WTC11 (cell line): ENCODE measurements at regions not wholly inside any gene's neighbourhood (a gene's known extent, or its start where the extent isn't known, plus 50 kb on each side); places are given as distances from the start of the nearest gene placed in this dataset.

Experiments
- CREM ChIP-seq: sonication (generic); formaldehyde crosslinking; IDR thresholded peaks from 2 replicates; pipeline ENCODE4 v1.8.1; 2022; ENCODE audit warnings: mild to moderate bottlenecking, missing genetic modification reagents, moderate library complexity
- ESRRA ChIP-seq: sonication (generic); formaldehyde crosslinking; IDR thresholded peaks from 2 replicates; pipeline ENCODE4 v1.8.1; 2022; ENCODE audit warnings: mild to moderate bottlenecking, missing genetic modification reagents, borderline replicate concordance
- ETV6 ChIP-seq: sonication (generic); formaldehyde crosslinking; IDR thresholded peaks from 2 replicates; pipeline ENCODE4 v1.8.1; 2022; ENCODE audit warnings: mild to moderate bottlenecking, missing genetic modification reagents
- SP1 ChIP-seq: sonication (generic); formaldehyde crosslinking; conservative IDR thresholded peaks from 2 replicates; pipeline ENCODE4 v1.8.1; 2022; ENCODE audit warnings: missing genetic modification reagents
- ZNF317 ChIP-seq: sonication (generic); formaldehyde crosslinking; IDR thresholded peaks from 2 replicates; pipeline ENCODE4 v1.8.1; 2023; ENCODE audit warnings: low read depth, mild to moderate bottlenecking, moderate library complexity, missing genetic modification reagents, borderline replicate concordance
- TF ChIP-seq, protein P1 (sequence below): fragments of 200-600 bp; IDR thresholded peaks from 2 replicates; pipeline ENCODE4 v1.8.0; 2022; ENCODE audit warnings: antibody characterized with exemption
- TF ChIP-seq, protein P2 (sequence below): sonication (generic); formaldehyde crosslinking; IDR thresholded peaks from 2 replicates; pipeline ENCODE4 v1.8.0; 2022; ENCODE audit warnings: mild to moderate bottlenecking, missing genetic modification reagents
- TF ChIP-seq, protein P3 (sequence below): sonication (generic); formaldehyde crosslinking; IDR thresholded peaks from 2 replicates; pipeline ENCODE4 v1.8.0; 2022; ENCODE audit warnings: mild to moderate bottlenecking, missing genetic modification reagents
- TF ChIP-seq, protein P4 (sequence below): sonication (generic); formaldehyde crosslinking; IDR thresholded peaks from 2 replicates; pipeline ENCODE4 v1.8.1; 2022; ENCODE audit warnings: low read depth, missing genetic modification reagents, borderline replicate concordance

DNA sequence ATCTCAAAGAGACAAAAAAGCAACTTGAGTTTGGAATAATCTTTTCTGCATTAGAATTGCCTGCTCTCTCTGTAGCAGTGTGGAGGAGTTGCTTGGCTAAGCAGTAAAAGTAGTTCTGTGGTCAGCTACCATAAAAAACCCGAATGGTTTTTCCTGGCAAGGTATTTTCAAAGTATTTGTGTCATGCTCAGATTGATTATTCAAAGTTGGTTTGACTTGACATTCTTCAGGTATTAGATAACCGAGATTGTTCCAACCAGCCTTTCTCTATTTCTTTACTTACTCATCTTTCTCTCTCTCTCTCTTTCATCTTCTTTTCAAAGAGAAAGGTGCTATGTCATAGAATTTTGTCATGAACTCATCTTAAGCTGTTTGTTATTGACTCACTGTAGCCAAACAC lies 404.9 kb downstream of the CPS1 start:
- TF ChIP-seq, protein P1, sequence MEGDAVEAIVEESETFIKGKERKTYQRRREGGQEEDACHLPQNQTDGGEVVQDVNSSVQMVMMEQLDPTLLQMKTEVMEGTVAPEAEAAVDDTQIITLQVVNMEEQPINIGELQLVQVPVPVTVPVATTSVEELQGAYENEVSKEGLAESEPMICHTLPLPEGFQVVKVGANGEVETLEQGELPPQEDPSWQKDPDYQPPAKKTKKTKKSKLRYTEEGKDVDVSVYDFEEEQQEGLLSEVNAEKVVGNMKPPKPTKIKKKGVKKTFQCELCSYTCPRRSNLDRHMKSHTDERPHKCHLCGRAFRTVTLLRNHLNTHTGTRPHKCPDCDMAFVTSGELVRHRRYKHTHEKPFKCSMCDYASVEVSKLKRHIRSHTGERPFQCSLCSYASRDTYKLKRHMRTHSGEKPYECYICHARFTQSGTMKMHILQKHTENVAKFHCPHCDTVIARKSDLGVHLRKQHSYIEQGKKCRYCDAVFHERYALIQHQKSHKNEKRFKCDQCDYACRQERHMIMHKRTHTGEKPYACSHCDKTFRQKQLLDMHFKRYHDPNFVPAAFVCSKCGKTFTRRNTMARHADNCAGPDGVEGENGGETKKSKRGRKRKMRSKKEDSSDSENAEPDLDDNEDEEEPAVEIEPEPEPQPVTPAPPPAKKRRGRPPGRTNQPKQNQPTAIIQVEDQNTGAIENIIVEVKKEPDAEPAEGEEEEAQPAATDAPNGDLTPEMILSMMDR, result no peak
- TF ChIP-seq ESRRA (CRISPR knock-in tag) (no peak), ZNF317 (CRISPR knock-in tag) (no peak), CREM (no peak), ETV6 (CRISPR knock-in tag) (no peak), SP1 (CRISPR knock-in tag) (no peak)
- TF ChIP-seq, protein P2, sequence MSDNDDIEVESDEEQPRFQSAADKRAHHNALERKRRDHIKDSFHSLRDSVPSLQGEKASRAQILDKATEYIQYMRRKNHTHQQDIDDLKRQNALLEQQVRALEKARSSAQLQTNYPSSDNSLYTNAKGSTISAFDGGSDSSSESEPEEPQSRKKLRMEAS (CRISPR knock-in tag), result no peak
- TF ChIP-seq, protein P3, sequence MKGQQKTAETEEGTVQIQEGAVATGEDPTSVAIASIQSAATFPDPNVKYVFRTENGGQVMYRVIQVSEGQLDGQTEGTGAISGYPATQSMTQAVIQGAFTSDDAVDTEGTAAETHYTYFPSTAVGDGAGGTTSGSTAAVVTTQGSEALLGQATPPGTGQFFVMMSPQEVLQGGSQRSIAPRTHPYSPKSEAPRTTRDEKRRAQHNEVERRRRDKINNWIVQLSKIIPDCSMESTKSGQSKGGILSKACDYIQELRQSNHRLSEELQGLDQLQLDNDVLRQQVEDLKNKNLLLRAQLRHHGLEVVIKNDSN, result no peak
- TF ChIP-seq, protein P4, sequence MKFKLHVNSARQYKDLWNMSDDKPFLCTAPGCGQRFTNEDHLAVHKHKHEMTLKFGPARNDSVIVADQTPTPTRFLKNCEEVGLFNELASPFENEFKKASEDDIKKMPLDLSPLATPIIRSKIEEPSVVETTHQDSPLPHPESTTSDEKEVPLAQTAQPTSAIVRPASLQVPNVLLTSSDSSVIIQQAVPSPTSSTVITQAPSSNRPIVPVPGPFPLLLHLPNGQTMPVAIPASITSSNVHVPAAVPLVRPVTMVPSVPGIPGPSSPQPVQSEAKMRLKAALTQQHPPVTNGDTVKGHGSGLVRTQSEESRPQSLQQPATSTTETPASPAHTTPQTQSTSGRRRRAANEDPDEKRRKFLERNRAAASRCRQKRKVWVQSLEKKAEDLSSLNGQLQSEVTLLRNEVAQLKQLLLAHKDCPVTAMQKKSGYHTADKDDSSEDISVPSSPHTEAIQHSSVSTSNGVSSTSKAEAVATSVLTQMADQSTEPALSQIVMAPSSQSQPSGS (CRISPR knock-in tag), result no peak
